Loucy (cell line): ENCODE measurements at regions not wholly inside any gene's neighbourhood (a gene's known extent, or its start where the extent isn't known, plus 50 kb on each side); places are given as distances from the start of the nearest gene placed in this dataset.

ENCODE experiments used
- H2AFZ ChIP-seq: fragments of 200-600 bp; sonication (generic); 2 replicates; pipeline ENCODE4 v1.6.0; 2016; ENCODE audit warnings: antibody characterized with exemption, mild to moderate bottlenecking, low read length, moderate library complexity
- H3F3A ChIP-seq: fragments of 200-600 bp; 2 replicates; pipeline ENCODE4 v1.6.0; 2016; ENCODE audit warnings: antibody characterized with exemption, low read depth, mild to moderate bottlenecking
- H3K27me3 ChIP-seq: fragments of 200-600 bp; sonication (generic); 2 replicates; pipeline ENCODE4 v1.6.1; 2014; ENCODE audit warnings: low read length, mild to moderate bottlenecking; ENCODE audit not compliant: insufficient read depth, poor library complexity, severe bottlenecking
- H3K36me3 ChIP-seq: fragments of 200-600 bp; sonication (generic); 2 replicates; pipeline ENCODE4 v1.6.1; 2016; ENCODE audit warnings: low read length; ENCODE audit not compliant: insufficient read depth
- H3K4me1 ChIP-seq: fragments of 200-600 bp; sonication (generic); 2 replicates; pipeline ENCODE4 v1.5.1; 2014; ENCODE audit warnings: low read length, mild to moderate bottlenecking; ENCODE audit not compliant: insufficient read depth, poor library complexity, severe bottlenecking
- H3K4me2 ChIP-seq: fragments of 200-600 bp; sonication (generic); 2 replicates; pipeline ENCODE4 v1.6.0; 2014; ENCODE audit warnings: antibody characterized with exemption, low read length, low read depth, mild to moderate bottlenecking; ENCODE audit not compliant: poor library complexity, severe bottlenecking
- H3K4me3 ChIP-seq: fragments of 200-600 bp; sonication (generic); 2 replicates; pipeline ENCODE4 v1.5.1; 2014; ENCODE audit warnings: low read length, mild to moderate bottlenecking, mixed read lengths; ENCODE audit not compliant: poor library complexity, severe bottlenecking
- H3K79me2 ChIP-seq: fragments of 200-600 bp; sonication (generic); 2 replicates; pipeline ENCODE4 v1.6.1; 2014; ENCODE audit warnings: low read length; ENCODE audit not compliant: insufficient read depth
- H3K9ac ChIP-seq: fragments of 200-600 bp; sonication (generic); 2 replicates; pipeline ENCODE4 v1.6.0; 2014; ENCODE audit warnings: mild to moderate bottlenecking, low read depth, low read length, moderate library complexity; ENCODE audit not compliant: poor library complexity, severe bottlenecking
- H3K9me2 ChIP-seq: fragments of 200-600 bp; sonication (generic); replicated peaks from 2 replicates; pipeline ENCODE4 v1.6.1; 2016; ENCODE audit warnings: low read depth, low read length, mixed read lengths
- H3K9me3 ChIP-seq: fragments of 200-600 bp; sonication (generic); 2 replicates; pipeline ENCODE4 v1.6.1; 2014; ENCODE audit warnings: mild to moderate bottlenecking, antibody characterized with exemption, low read length, low read depth; ENCODE audit not compliant: insufficient read depth
- H4K20me1 ChIP-seq: fragments of 200-600 bp; sonication (generic); 2 replicates; pipeline ENCODE4 v1.6.0; 2014; ENCODE audit warnings: antibody characterized with exemption, low read length, mild to moderate bottlenecking; ENCODE audit not compliant: insufficient read depth, poor library complexity, severe bottlenecking
- CTCF ChIP-seq: fragments of 200-600 bp; sonication (generic); conservative IDR thresholded peaks from 2 replicates; pipeline ENCODE4 v1.5.1; 2014; ENCODE audit warnings: mild to moderate bottlenecking, antibody characterized with exemption, low read length
- EZH2phosphoT487 ChIP-seq: fragments of 200-600 bp; IDR thresholded peaks from 2 replicates; pipeline ENCODE4 v1.6.1; 2018; ENCODE audit warnings: antibody characterized with exemption, mild to moderate bottlenecking, moderate library complexity, borderline replicate concordance

GRCh38 chr16:62408760-62409159 is 372.5 kb upstream of the CDH8 start:
- no peak overlapping the region for H3K4me3 ChIP-seq
- no peaks in the 10 kb centered on the region for H4K20me1 ChIP-seq
- no peak for TF ChIP-seq CTCF
- no peak for TF ChIP-seq EZH2phosphoT487
- H3K9me3 ChIP-seq: no peaks in the 10 kb centered on the region
- no peaks in the 10 kb centered on the region for H3K27me3 ChIP-seq
- no peak overlapping the region for H3K4me2 ChIP-seq
- H3K36me3 ChIP-seq: no peaks in the 10 kb centered on the region
- H2AFZ ChIP-seq: no peak overlapping the region
- no peaks in the 10 kb centered on the region for H3K4me1 ChIP-seq
- no peaks in the 10 kb centered on the region for H3F3A ChIP-seq
- no peak overlapping the region for H3K9ac ChIP-seq
- H3K79me2 ChIP-seq: no peaks in the 10 kb centered on the region
- H3K9me2 ChIP-seq: no peaks in the 10 kb centered on the region

GRCh38 chr16:62406387-62406786 is 370.1 kb upstream of the CDH8 start:
- no peak overlapping the region for H3K9ac ChIP-seq
- TF ChIP-seq EZH2phosphoT487 (no peak), CTCF (no peak)
- H3K4me2 ChIP-seq: no peak overlapping the region
- no peaks in the 10 kb centered on the region for H4K20me1 ChIP-seq
- no peaks in the 10 kb centered on the region for H3K9me2 ChIP-seq
- no peaks in the 10 kb centered on the region for H3K9me3 ChIP-seq
- H3K4me3 ChIP-seq: no peak overlapping the region
- H3F3A ChIP-seq: no peaks in the 10 kb centered on the region
- no peaks in the 10 kb centered on the region for H3K4me1 ChIP-seq
- H3K79me2 ChIP-seq: no peaks in the 10 kb centered on the region
- no peaks in the 10 kb centered on the region for H3K36me3 ChIP-seq
- H3K27me3 ChIP-seq: no peaks in the 10 kb centered on the region
- H2AFZ ChIP-seq: no peak overlapping the region

GRCh38 chr16:62404842-62405611 is 368.8 kb upstream of the CDH8 start:
- H3K9me3 ChIP-seq: no peaks in the 10 kb centered on the region
- no peaks in the 10 kb centered on the region for H4K20me1 ChIP-seq
- no peak overlapping the region for H3K4me3 ChIP-seq
- no peaks in the 10 kb centered on the region for H3K4me1 ChIP-seq
- no peaks in the 10 kb centered on the region for H3K36me3 ChIP-seq
- no peak overlapping the region for H2AFZ ChIP-seq
- no peaks in the 10 kb centered on the region for H3K9me2 ChIP-seq
- H3K4me2 ChIP-seq: no peak overlapping the region
- H3K27me3 ChIP-seq: no peaks in the 10 kb centered on the region
- no peak for TF ChIP-seq CTCF
- TF ChIP-seq EZH2phosphoT487: no peak
- H3K79me2 ChIP-seq: no peaks in the 10 kb centered on the region
- no peak overlapping the region for H3K9ac ChIP-seq
- no peaks in the 10 kb centered on the region for H3F3A ChIP-seq
